Heart left ventricle (tissue), 16 donors: ENCODE measurements at regions not wholly inside any gene's neighbourhood (a gene's known extent, or its start where the extent isn't known, plus 50 kb on each side); places are given as distances from the start of the nearest gene placed in this dataset.

ENCODE experiments used
- ATAC-seq, 4 donors: fragments of 200-7000 bp; cut with Tn5 transposase; one replicate each; pipeline ENCODE4 v1.9.1; 2020 to 2022; ENCODE audit warnings: moderate library complexity in 4 of 4, mild to moderate bottlenecking in 3 of 4, moderate number of reproducible peaks in 1 of 4
- DNase-seq, 5 donors: peaks; one replicate each; pipeline ENCODE4 v3.0.0-alpha.2; 2020
- H3K27ac ChIP-seq, 12 donors: fragments of 200-600 bp; sonication (generic) in 4 of 12; one replicate each; pipeline versions ENCODE4 v1.5.0 to v1.8.0; 2016 to 2022; ENCODE audit warnings: mild to moderate bottlenecking in 2 of 12
- H3K27me3 ChIP-seq, 9 donors: fragments of 200-600 bp; sonication (generic) in 2 of 9; one replicate each; pipeline versions ENCODE4 v1.5.1 to v1.8.0; 2016 to 2022; ENCODE audit warnings: mild to moderate bottlenecking in 3 of 9
- H3K36me3 ChIP-seq, 9 donors: fragments of 200-600 bp; sonication (generic) in 2 of 9; one replicate each; pipeline versions ENCODE4 v1.5.0 to v1.8.0; 2018 to 2022; ENCODE audit warnings: mild to moderate bottlenecking in 2 of 9
- H3K4me1 ChIP-seq, 12 donors: fragments of 200-600 bp; sonication (generic) in 4 of 12; one replicate each; pipeline versions ENCODE4 v1.5.0 to v1.8.0; 2016 to 2022; ENCODE audit warnings: mild to moderate bottlenecking in 3 of 12
- H3K4me3 ChIP-seq, 12 donors: fragments of 200-600 bp; sonication (generic) in 4 of 12; one replicate each; pipeline versions ENCODE4 v1.5.0 to v1.8.0; 2017 to 2022; ENCODE audit warnings: mild to moderate bottlenecking in 9 of 12, moderate library complexity in 4 of 12
- H3K9me3 ChIP-seq, 12 donors: fragments of 200-600 bp; sonication (generic) in 4 of 12; one replicate each; pipeline versions ENCODE4 v1.5.0 to v1.8.0; 2016 to 2022; ENCODE audit warnings: mild to moderate bottlenecking in 1 of 12
- CTCF ChIP-seq, 12 donors: fragments of 200-600 bp; sonication (generic) in 4 of 12; IDR thresholded peaks; one replicate each; pipeline versions ENCODE4 v1.5.0 to v1.8.0; 2018 to 2022; ENCODE audit warnings: antibody characterized with exemption in 12 of 12, mild to moderate bottlenecking in 5 of 12
- POLR2A ChIP-seq, 2 donors: fragments of 450-650 bp; IDR thresholded peaks; one replicate each; pipeline ENCODE4 v1.6.1; 2017; ENCODE audit warnings: antibody characterized with exemption in 2 of 2, mild to moderate bottlenecking in 2 of 2, moderate library complexity in 2 of 2
- WGBS, 4 donors: extraction: QIAGEN DNeasy Blood & Tissue Kit in 2 of 4; methylation state at CpG; one replicate each; pipeline versions ENCODE4 v1.1.5 to v1.1.7; 2013 to 2018; 5-methylcytosine and 5-hydroxymethylcytosine counted together
- intact Hi-C, 10 donors: fragments of 100-400 bp; cut with DNase I; formaldehyde crosslinking; loops; one replicate each; pipeline versions ENCODE4 v1.11.1 to v1.14.2; 2022
- donor health status: ischemic (EF 13 %, LVEDD 7.1; RV severe dilation, severe dysfunction).
- donor health status: healthy with polysubstance abuse.
- donor health status: DM: no; HTN: yes; CAD: no.
- donor health status: DM: no; HTN: no; CAD: no.
- donor health status: ischemic (EF 25% LVEDD 6.9; RV normal size, moderate dysfunction).
- donor health status: ischemic (EF 25% LVEDD 5.7; RV mildly dilated, moderate dysfunction).
- donor health status: healthy.
- donor health status: DM: yes; HTN: yes; CAD: no.
- donor health status: ischemic (EF 35%, LVEDD 5.7; RV mildly dilated, moderate dysfunction).
- donor health status: nonischemic (EF 11% LVEDD 7.7; RV severe dilation, severe dysfunction).
- donor health status: DM: yes; HTN: yes; CAD: no.
- donor health status: PGD.
- donor health status: ischemic (EF 29% LVEDD 5.4; RV normal size, mild dysfunction).
- donor health status: nonischemic (EF 23%, LVEDD 6.1; RV moderate dilation, normal function).

DNA sequence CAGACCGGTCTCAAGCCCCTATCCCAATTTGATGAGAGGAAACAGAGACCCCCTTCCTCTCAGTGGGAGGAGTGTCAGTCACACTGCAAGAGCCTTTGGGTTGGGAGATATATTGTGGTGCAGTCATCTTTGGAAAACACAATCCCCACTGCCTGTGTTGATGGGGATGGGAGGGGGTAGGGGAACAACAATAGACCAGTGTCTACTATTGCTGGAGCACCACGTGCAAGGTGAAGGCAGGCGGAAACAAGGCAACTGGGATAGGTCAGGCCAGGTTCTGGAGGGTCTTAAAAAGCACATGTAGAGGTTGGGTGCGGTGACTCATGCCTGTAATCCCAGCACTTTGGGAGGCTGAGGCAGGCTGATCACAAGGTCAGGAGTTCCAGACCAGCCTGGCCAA is 127.9 kb downstream of the ZFP36L2 start:
- H3K27me3 ChIP-seq: no peaks in the 10 kb centered on the region
- intact Hi-C loops: no loop called here
- no peaks in the 10 kb centered on the region for H3K9me3 ChIP-seq
- TF ChIP-seq POLR2A (IDR thresholded peaks at IDR 0.05) (no peak), CTCF (IDR thresholded peaks at IDR 0.05) (no peak)
- H3K4me1 ChIP-seq: peaks cover 0 to 51% (median 14%) of the 10 kb centered on the region in 12 donors
- peak overlapping the region in 2 of 12 donors; percentile 41 to 74 for H3K27ac ChIP-seq
- H3K36me3 ChIP-seq: peaks cover 0 to 3% (median 0%) of the 10 kb centered on the region in 9 donors
- ATAC-seq (no peak), DNase-seq (no peak)
- H3K4me3 ChIP-seq: no peak overlapping the region
- 92 to 95% (median 94%) methylated on average over 4 of the region's 4 CpGs for WGBS, 4 donors

DNA sequence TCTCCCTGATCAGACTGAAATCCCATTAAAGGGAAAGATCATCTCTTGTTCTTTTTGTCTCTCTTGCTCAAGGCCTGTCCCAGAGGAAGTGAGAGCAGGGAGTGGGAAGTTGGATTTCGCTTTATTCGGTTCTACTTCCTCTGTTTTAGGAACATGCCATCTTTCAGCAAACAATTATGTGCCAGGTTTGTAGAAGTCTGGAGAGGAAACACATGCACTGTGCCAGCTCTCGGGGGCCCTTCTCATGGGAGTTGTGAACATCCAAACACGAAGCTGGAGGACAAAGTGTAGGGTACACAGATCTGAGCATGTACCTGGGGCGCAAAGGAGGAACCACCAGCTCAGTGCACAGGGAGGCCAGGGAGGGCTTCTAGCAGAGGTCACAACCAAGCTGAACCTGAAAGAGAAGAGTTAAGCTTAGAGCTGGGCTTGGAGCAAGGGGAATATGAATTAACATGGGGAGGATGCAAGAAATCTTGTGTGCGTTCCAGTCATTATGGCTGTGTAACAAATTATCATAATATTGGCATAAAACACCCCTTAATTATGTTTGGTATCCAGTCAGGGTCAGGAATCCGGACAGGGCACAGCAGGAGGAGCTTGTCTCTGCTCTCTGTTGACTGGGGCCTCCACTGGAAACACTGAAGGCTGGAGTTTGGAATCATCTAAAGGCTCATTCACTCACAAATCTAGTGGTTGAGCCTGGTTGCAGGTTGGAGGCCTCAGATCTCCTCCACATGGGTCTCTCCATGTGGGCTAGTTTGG is 128.6 kb downstream of the ZFP36L2 start:
- Histone ChIP-seq H3K9me3 (no peaks in the 10 kb centered on the region), H3K36me3 (peaks cover 0 to 3% (median 0%) of the 10 kb centered on the region in 9 donors), H3K4me3 (no peak overlapping the region), H3K4me1 (peaks cover 0 to 44% (median 13%) of the 10 kb centered on the region in 12 donors), H3K27me3 (no peaks in the 10 kb centered on the region), H3K27ac (peak overlapping the region in 4 of 12 donors; percentile 10 to 74 (median 34))
- no peak for DNase-seq
- intact Hi-C loops: no loop called here
- WGBS, 4 donors: 54 to 63% (median 60%) methylated on average over 7 of the region's 7 CpGs
- ATAC-seq: no peak
- no peak for TF ChIP-seq CTCF (IDR thresholded peaks at IDR 0.05)
- TF ChIP-seq POLR2A (IDR thresholded peaks at IDR 0.05): no peak

- no peak for TF ChIP-seq POLR2A (IDR thresholded peaks at IDR 0.05)
- TF ChIP-seq CTCF (IDR thresholded peaks at IDR 0.05): no peak
- peaks cover 0 to 28% (median 3%) of the 10 kb centered on the region in 12 donors for H3K4me1 ChIP-seq
- no peak overlapping the region for H3K4me3 ChIP-seq
- no peaks in the 10 kb centered on the region for H3K27me3 ChIP-seq
- H3K27ac ChIP-seq: no peak overlapping the region
- peaks cover 0 to 3% (median 0%) of the 10 kb centered on the region in 9 donors for H3K36me3 ChIP-seq
- WGBS, 4 donors: 95 to 97% (median 96%) methylated on average over 4 of the region's 4 CpGs
- DNase-seq: no peak
- no peak for ATAC-seq
- intact Hi-C loops: no loop called here
- H3K9me3 ChIP-seq: peaks cover 0 to 10% (median 5%) of the 10 kb centered on the region in 12 donors
These were observed 130.7 kb downstream of the ZFP36L2 start for GRCh38 chr2:43095533-43096295.

DNA sequence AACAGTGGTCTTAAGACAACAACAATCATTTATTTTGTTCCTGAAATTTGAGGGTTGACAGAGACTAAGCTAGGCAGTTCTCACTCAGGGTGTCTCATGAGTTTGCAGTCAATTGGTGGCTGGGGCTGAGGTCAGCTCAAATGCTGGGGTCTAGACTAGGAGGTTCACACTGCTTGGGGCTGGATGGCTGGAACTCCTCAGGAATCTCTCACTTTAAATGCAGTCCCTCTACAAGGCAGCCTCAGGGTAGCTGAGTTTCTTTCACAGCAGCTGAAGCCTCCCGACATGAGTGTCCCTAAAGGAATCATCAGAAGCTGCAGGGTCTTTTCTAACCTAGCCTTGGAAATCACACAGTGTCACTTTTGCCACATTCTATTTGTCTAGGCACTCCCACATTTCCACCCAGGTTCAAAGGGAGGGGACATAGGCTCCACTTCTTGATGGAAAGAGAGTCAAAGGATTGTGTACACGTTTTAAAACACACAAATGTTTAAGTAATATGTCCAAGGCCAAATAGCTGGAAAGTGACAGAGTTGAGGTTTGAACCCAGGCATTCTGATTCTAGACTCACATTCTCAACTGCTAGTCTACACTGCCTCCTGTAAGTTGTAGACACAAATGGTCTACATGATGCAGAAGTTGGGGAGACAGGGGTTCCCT is 133.8 kb downstream of the ZFP36L2 start:
- no peak for ATAC-seq
- intact Hi-C loops: no loop called here
- no peak overlapping the region for H3K27ac ChIP-seq
- peaks cover 0 to 3% (median 0%) of the 10 kb centered on the region in 9 donors for H3K36me3 ChIP-seq
- no peak for TF ChIP-seq POLR2A (IDR thresholded peaks at IDR 0.05)
- TF ChIP-seq CTCF (IDR thresholded peaks at IDR 0.05): no peak
- 78 to 86% (median 79%) methylated on average over 2 of the region's 2 CpGs for WGBS, 4 donors
- no peaks in the 10 kb centered on the region for H3K27me3 ChIP-seq
- DNase-seq: no peak
- peaks cover 0 to 18% (median 9%) of the 10 kb centered on the region in 12 donors for H3K9me3 ChIP-seq
- H3K4me3 ChIP-seq: no peak overlapping the region
- H3K4me1 ChIP-seq: peaks cover 0 to 8% (median under 1%) of the 10 kb centered on the region in 12 donors
